NCI-H226 (cell line): ENCODE measurements at regions not wholly inside any gene's neighbourhood (a gene's known extent, or its start where the extent isn't known, plus 50 kb on each side); places are given as distances from the start of the nearest gene placed in this dataset.

ENCODE experiments used
- DNase-seq: peaks from one replicate; pipeline ENCODE4 v3.0.0-alpha.2; 2015

GRCh38 chr14:82190742-82191141 is 657.1 kb upstream of the SEL1L start:
- DNase-seq, result no peak

DNA sequence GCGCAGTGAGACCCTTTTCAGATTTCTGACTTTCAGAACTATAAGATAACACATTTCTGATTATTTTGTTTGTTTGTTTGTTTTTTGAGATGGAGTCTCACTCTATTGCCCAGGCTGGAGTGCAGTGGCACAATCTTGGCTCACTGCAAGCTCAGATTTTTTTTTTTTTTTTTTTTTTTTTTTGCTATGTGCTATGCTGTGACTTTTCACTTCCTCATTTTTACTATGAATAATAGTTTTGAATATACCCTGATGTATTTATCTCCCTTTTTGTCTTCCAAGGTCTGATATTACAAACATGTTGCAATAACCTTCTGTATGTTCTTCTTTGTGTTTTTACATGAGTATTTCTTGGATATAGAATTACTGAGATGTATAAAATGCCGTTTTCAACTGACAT is 658.7 kb upstream of the SEL1L start:
- DNase-seq, result no peak

DNA sequence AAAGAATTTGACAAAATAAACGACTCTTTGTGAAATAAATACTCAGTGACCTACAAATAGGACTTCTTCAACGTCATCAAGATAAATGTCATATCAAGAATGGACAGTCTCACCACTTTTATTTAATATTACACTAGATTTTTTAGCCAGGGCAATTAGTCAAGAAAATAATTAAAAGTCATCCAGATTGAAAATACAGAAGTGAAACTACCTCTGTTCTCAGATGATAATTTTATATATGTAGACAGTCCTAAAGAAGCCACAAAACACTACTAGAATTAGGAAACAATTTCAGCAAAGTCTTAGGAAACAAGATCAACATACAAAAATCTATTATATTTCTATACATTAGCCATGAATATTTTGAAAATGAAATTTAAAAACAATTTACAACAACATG is 689.6 kb upstream of the SEL1L start:
- DNase-seq, result no peak

DNA sequence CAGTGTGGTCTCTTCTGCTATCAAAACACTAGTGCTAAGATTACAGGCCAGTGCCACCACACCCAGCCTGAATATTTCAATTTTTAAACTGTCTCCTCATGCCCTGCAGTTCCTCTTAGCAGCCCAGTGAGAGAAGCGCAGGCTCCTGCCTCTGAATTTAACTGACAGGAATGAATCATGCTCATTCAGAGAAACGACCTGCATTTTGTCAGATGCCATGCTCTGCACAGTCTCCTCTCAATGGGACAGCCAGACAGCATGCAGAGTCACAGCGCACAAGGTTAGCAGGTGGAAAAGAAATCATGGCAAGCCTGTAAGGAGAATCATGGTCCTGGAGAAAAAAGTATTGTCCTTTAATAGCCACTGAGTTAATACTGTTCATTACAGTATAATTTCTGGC is 691.0 kb upstream of the SEL1L start:
- no peak for DNase-seq

DNA sequence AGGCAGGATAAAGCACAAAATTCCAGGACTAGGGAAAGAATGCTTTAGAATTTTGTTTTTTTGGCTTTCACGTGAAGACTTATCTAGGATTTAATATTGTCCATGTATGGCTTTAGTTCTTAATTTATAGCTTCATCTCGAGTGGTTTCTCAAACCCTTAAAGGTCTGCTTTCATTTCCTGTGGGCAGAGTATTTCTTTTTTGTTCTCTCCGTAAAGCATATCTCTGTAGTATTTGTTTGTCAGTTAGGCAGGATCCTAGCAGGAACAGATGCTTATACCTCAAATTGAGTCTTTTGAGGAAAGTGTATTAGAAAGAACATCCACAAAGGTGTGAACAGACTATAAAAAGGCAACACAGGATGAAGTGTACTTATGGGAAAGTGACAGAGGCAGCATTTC is 697.1 kb upstream of the SEL1L start:
- no peak for DNase-seq

DNA sequence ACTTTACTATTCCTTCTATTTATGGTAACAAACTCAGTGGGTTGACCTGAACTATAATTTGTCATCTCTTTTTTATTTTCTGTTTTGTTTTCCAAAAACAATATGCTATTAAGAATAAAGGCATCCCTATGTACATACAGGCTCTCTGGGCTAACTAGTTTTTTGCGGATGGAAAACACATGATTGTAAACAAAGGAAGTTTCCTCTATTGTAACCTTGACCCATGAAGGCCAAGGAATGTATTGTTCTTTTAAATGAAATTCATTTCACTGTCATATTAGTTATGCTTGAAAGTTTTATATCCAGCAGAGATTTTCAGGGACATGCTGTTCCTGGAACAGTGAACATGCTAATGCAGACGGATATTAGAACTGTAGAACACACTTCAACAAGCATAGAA is 705.0 kb upstream of the SEL1L start:
- no peak for DNase-seq

DNA sequence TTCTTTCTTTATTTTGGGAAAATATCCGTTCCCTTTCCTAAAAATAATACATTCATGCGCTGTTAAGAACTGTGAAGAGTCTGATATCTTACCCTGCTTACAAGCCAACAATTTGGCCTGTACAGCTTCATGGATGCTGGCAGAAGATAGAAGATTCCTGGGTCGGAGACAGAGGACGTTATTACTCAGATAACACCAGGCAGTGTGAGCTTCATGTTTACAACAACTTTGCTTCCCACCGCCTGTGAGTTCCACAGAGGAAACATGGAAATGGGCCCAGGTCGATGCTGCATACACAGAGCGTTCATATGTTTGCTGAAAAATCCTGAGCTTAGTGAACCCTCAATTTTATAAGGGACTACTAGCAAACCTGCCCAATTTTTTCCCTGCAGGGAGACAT is 705.6 kb upstream of the SEL1L start:
- DNase-seq, result no peak

DNA sequence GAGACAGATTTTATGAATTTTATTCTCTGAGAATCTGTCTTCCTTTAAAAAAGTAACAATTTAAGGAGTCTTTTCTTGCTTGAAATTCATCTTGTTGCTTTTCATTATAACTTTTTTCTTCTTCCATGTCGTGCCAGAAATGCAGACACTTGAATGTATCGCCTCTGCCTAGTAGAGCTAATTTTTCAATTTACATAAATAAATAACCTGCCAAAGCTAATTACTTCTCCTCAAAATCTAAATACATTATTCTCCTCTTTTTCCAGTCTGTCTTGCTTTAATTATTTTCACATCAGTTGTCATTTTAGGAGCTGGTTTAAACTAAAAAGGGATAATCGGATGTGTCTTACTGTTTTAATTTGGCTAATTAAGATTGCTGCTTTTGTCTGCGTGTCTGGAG is 711.1 kb upstream of the SEL1L start:
- DNase-seq, result no peak

DNA sequence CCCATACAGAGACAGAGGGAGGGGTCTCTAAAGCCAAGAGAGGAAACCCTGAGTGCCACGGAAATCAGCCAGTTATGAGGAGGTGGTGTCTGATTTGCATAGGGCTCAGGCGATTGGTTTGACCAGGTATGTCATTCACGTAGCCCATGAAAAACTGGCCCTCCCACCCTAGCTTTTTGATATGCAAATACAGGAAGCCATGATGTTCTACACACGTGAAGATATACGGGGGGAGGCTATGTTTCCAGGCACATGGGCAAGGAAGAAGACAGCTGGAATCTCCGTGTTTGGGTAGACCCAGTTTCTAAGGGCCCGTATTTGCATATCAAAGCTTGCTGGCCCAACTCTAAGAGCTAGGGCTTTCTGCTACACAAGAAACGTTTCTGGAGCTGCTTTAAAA is 717.8 kb upstream of the SEL1L start:
- DNase-seq, result no peak

GRCh38 chr14:82270286-82270685 is 736.6 kb upstream of the SEL1L start:
- DNase-seq, result no peak

GRCh38 chr14:82298811-82299210 is 765.2 kb upstream of the SEL1L start:
- DNase-seq, result no peak

DNA sequence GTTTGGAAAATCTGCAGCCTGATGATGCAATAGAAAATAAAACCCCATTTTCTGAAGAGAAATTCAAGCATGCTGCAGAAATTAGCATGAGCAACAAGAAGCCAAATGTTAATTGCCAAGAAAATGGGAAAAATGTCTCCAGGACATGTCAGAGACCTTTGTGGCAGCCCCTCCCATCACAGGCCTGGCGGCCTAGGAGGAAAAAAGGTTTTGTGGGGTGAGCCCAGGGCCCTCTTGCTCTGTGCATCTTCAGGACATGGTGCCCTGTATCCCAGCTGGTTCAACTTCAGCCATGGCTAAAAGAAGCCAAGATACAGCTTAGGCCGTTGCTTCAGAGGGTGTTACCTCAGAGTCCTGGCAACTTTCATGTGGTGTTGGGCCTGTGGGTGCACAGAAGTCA is 775.5 kb upstream of the SEL1L start:
- no peak for DNase-seq

DNA sequence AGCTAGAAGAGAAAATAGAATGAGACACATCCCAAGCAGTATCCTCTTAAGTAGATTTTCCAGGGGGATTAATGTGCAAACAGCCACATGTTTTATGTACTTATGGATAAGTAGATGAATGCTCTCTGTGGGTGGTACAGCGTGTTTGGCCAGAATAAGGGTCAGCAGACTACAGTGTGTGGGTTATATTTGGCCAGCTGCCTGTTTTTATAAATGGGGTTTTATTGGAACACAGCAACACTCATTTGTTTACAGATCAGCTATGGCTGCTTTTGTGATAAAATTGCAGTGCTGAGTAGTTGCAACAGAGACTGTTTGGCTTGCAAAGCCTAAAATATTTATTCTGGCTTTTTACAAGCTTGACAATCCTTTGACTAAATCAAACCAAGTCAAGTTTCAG is 780.2 kb upstream of the SEL1L start:
- no peak for DNase-seq

- DNase-seq, result no peak
These were observed 794.8 kb upstream of the SEL1L start for GRCh38 chr14:82328442-82328841.

DNA sequence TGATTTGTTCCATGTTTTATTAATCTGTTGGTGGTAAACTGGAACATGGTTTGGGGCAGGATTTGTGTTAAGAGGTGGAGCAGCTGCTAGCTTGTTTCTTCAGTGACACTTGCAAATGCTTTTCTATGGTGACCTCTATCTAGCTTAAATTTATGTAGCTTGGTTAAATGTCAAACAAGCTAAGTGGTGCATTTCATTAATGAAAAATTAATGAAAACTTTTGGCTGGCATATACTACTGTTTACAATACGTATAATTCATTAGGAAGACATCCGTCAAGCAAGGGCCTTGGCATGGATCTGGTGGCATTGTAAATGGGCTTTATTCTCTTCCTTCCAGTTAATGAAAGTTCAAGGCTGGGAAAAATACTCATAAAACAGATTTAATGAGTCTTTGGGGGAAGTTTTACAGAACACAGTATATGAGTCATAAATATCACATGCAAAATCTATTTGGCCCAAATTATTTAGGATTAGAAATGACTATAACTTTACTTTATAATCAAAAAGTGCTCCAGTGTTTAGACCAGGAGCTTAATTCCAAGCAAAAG is 807.7 kb upstream of the SEL1L start:
- no peak for DNase-seq

- no peak for DNase-seq
These were observed 808.9 kb upstream of the SEL1L start for GRCh38 chr14:82342596-82342995.

DNA sequence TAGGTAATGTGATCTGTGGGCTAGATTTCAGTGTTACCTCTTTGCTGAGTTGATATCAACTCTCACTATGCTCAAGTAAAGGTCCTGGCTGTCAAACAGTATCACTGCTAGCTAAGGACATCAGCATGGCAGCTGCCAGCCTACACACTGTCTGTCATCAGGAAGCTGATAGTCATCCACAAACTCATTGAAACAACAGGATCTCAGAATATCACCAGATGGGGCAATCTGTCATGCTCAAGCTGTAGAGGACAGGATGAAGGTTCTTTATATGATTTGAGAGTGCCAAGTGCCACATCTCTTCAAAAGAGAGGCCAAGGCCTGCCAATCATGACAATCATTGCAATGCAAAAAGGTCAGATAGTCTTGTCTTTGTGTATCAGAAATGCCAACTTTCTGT is 811.5 kb upstream of the SEL1L start:
- no peak for DNase-seq

GRCh38 chr14:82354126-82354525 is 820.5 kb upstream of the SEL1L start:
- no peak for DNase-seq

- no peak for DNase-seq
These were observed 825.5 kb upstream of the SEL1L start for GRCh38 chr14:82359201-82359600.

GRCh38 chr14:82362452-82362851 is 828.8 kb upstream of the SEL1L start:
- no peak for DNase-seq

GRCh38 chr14:82365471-82365870 is 831.8 kb upstream of the SEL1L start:
- no peak for DNase-seq

- DNase-seq, result no peak
These were observed 833.1 kb upstream of the SEL1L start for GRCh38 chr14:82366803-82367202.

DNA sequence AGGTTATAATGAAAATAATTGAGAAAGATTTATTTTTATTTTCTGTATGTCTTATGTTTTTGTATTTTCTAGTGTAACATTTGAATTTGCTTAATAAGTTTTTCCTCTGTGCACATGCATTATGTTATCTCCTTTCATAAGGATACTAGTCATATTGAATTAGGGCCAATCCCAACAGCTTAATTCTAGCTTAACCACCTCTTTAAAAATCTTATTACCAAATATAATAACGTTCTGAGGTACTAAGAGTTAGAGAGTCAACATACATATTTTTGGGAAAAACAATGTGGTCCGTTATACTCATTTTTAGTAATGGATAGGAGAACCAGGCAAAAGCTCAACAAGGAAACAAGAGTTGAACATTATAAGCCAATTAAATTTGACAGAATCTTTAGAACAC is 845.6 kb upstream of the SEL1L start:
- no peak for DNase-seq

- DNase-seq, result no peak
These were observed 851.4 kb upstream of the SEL1L start for GRCh38 chr14:82385048-82385447.

DNA sequence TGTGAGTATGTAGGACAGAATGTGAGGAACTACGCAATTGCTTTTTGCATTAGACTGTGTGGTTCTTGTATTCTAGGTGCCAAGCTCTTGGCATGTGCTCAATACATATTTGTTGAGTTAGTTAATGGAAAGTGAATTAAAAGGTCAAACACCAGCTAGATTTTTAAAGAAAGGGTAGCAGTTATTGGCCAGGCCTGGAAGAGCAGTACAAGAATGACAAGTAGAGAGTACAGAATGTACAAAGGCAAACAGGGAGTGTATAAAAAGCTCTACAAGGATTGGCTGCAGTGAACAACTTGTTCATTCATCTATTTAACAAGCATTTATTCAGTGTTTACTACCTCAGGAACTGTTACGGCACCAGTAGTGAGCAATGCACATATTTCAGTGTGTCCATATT is 854.0 kb upstream of the SEL1L start:
- no peak for DNase-seq

GRCh38 chr14:82388488-82388887 is 854.8 kb upstream of the SEL1L start:
- no peak for DNase-seq
